HG03196 (cell line): ENCODE measurements at regions not wholly inside any gene's neighbourhood (a gene's known extent, or its start where the extent isn't known, plus 50 kb on each side); places are given as distances from the start of the nearest gene placed in this dataset.

ENCODE experiments used
- ATAC-seq: cut with Tn5 transposase; IDR thresholded peaks from one replicate; pipeline ENCODE4 v1.9.1; 2021; ENCODE audit not compliant: unreplicated experiment

GRCh38 chr3:59263152-59263551 lies 213.3 kb upstream of the CFAP20DC start:
- no peak for ATAC-seq

DNA sequence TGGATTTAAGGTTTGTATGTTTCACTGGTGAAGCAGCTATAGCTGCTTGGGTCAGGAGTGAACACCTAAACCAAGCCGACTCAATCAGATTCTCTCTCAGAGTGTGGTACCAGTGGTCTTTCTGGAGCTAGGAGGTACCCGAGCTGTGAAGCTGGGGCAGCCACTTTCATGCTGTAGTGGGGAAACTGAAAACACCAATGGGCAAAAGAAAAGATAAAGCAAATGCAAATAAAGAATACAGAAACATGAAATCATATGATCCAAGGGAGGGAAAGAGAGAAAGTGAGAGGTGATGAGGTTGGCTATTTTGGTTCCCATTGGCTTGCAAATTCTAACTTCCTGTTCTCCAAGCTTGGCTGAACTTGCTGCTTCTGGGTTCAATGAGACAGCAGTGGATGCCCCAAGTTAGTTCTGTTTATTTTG lies 212.3 kb upstream of the CFAP20DC start:
- ATAC-seq, result peak; percentile 80

DNA sequence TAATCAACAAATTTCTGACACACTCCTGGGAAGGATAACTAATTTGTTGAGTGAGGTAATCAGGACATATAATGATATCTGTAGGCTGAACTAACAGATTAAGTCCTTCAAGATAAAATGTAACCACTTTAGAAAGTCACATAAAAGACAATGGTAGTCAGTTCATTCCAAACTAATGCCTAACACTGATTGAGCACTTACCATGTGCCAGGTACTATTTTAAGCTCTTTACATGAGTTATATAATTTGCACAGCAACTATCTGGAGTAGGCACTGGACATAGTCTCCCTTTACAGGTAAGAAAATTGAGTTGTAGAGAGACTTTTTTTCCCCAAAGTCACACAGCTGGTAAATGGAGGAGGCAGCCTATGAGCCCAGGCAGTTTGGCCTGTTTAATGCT lies 211.2 kb upstream of the CFAP20DC start:
- no peak for ATAC-seq

DNA sequence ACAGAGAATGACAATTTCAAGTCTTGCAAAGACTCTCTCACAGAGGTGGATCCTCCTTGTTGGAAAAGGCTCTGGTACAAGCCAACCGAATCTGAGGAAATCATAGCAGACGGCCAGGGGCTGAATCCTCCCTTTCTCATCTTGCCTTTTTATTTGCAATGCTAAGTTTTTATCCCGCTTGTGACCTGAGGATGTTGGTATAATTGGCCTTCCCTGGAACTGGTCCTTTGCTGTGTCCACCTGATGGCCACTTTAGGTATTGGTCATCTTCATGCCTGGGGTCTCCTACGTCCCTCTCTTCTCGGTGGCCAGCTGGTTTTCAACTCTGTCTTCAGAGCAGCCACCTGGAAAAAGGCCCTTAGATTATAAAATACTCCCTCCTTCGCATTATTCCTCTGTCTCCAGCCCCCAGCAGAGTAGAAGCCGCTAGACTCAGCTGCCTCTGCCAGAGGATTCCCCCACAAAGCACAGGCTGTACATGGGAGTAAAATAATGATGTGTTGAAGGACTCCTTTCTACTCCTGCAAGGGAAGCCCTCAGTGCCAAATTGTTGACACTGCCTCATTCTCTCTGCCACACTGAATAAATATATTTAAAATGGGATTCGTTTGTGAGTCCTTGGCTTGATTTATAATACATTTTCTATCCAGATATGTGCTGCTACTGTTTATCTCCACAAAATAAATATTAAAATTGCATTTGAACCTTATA lies 208.9 kb upstream of the CFAP20DC start:
- ATAC-seq, result no peak

- no peak for ATAC-seq
Measured at GRCh38 chr3:59257506-59257905, 207.7 kb upstream of the CFAP20DC start.

DNA sequence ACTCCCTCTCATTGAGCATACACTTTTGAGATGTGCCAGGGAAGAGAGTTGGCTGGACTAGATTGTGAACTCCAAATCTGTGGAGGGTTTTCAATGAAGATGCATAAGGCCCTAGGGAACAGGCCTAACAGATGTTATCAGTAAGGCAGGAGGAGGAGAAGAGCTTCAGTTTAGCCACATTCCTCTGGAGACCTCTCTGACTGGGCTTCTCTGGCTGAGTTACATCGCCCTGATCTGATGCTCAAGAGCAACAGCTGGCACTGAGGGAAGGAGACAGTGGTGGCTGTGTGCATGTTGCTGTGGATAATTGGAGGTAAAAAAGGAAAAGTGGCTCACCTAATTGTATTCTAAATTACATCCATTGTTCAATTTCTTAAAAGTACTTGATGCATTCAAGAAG lies 206.4 kb upstream of the CFAP20DC start:
- ATAC-seq, result no peak

DNA sequence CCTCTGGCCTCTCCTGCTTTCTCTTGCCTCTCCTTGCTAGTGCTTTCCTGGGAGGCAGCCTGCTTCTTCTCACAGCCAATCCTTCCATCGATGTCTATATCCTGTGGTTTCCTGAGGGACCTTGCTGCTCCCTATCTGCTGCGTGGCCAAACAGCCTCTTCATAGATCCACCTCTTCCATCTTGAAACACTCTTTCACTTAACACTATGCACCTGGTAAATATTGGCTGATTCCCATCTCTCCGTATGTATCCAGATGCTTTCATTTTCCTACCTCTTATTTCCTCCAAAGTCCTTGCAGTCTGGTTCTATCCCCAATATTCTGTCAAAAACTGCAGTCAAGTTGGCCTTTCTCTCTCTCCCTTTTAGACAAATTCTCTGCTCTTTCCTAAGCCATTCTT lies 205.2 kb upstream of the CFAP20DC start:
- ATAC-seq, result no peak

- ATAC-seq, result no peak
Measured at GRCh38 chr3:59254433-59254832, 204.6 kb upstream of the CFAP20DC start.

GRCh38 chr3:59253523-59253922 lies 203.7 kb upstream of the CFAP20DC start:
- ATAC-seq, result no peak

DNA sequence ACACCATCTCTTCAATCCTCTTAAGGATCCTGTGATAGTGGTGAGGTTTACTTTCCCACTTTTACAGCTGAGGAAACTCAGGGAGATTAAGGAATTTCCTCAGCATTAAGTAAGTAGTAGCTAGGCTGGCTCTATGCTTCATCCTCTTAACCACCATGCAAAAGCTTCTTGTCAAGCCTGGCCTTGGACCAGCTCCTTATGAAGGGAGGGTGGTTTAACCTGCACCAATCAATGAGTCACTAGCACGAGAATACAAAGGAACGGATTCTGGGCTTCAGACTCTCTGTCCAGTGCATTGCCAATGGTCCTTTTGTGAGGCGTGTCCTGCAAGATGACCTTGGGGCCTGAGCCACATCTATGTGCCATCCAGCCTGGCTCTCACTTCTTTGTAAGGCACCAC lies 202.0 kb upstream of the CFAP20DC start:
- ATAC-seq, result no peak

GRCh38 chr3:59250600-59250999 lies 200.8 kb upstream of the CFAP20DC start:
- ATAC-seq, result no peak

GRCh38 chr3:59249698-59250361 lies 200.0 kb upstream of the CFAP20DC start:
- no peak for ATAC-seq

DNA sequence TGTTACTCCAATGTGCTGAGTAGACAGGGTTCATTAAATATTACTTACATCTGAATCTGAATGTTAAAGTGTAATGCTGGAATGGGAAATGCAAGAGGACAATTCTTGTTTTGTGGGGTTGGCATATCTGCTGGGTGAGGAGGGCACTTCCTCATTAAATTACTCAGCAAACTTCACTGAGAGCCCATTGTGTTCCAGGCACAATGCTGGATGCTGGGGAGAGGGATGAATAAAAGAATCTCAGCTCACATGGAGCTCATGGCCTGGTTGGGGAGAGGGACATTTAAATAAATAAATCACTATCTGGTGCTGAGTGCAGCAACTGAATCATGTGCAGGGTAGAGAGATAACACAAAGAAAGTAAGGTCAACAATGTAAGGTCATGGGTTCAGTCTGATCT lies 199.2 kb upstream of the CFAP20DC start:
- no peak for ATAC-seq

- ATAC-seq, result no peak
Measured at GRCh38 chr3:59247402-59247841, 197.6 kb upstream of the CFAP20DC start.

GRCh38 chr3:59246719-59247401 lies 197.0 kb upstream of the CFAP20DC start:
- no peak for ATAC-seq

GRCh38 chr3:59245859-59246501 lies 196.2 kb upstream of the CFAP20DC start:
- ATAC-seq, result no peak

GRCh38 chr3:59245300-59245858 lies 195.6 kb upstream of the CFAP20DC start:
- ATAC-seq, result no peak

- ATAC-seq, result no peak
Measured at GRCh38 chr3:59244343-59244742, 194.5 kb upstream of the CFAP20DC start.

- no peak for ATAC-seq
Measured at GRCh38 chr3:59243476-59243875, 193.7 kb upstream of the CFAP20DC start.

- ATAC-seq, result no peak
Measured at GRCh38 chr3:59240666-59241255, 190.9 kb upstream of the CFAP20DC start.

DNA sequence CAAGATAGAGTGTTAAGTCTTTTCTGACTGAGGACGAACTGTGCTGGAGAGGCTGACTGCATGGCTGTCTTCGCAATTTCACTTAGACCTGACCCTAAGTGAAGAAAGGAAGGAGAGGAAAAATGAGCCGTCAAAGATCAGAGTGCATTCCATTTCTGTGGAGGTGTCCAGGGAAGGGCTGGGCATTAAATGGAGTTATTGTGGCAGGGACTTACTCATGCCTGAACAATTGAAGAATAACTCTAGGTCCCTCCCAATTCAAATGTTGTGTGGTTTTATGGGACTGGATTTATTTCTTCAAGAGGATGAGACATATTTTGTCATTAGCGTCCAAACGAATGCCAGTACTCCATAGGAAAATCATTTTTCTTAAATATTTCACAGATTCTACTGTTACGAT lies 187.3 kb upstream of the CFAP20DC start:
- no peak for ATAC-seq
